MM.1S (cell line): ENCODE measurements at regions not wholly inside any gene's neighbourhood (a gene's known extent, or its start where the extent isn't known, plus 50 kb on each side); places are given as distances from the start of the nearest gene placed in this dataset.

Experiments
- EZH2 ChIP-seq: fragments of 300-600 bp; sonication (generic); optimal IDR thresholded peaks from 2 replicates; pipeline ENCODE3; 2017; ENCODE audit warnings: low read depth, mild to moderate bottlenecking, antibody characterized with exemption, low read length, mixed read lengths
- TF ChIP-seq, protein P1 (sequence below): fragments of 300-600 bp; sonication (generic); IDR thresholded peaks from 2 replicates; pipeline ENCODE4 v1.5.1; 2016; ENCODE audit warnings: antibody characterized with exemption, low read length, mixed read lengths

DNA sequence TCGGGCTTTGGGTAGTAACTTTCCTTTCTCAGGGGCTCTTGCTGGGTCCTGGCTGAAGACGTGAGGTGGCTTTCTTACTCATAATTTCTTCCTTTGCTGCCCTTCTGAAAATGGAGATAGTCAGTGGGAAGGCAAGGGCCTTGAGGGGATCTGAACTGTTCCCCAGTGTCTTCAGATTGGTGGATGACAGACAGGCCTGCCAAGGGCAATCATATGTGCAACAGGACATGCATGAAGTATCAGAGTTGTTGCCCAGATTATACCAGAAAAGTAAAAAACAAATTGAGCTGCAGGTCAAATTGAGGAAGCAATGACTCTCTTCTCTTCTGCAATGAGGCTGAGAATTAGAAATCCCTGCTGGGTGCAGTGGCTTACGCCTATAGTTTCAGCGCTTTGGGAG, 71.6 kb upstream of the PAX1 start:
- TF ChIP-seq, protein P1, sequence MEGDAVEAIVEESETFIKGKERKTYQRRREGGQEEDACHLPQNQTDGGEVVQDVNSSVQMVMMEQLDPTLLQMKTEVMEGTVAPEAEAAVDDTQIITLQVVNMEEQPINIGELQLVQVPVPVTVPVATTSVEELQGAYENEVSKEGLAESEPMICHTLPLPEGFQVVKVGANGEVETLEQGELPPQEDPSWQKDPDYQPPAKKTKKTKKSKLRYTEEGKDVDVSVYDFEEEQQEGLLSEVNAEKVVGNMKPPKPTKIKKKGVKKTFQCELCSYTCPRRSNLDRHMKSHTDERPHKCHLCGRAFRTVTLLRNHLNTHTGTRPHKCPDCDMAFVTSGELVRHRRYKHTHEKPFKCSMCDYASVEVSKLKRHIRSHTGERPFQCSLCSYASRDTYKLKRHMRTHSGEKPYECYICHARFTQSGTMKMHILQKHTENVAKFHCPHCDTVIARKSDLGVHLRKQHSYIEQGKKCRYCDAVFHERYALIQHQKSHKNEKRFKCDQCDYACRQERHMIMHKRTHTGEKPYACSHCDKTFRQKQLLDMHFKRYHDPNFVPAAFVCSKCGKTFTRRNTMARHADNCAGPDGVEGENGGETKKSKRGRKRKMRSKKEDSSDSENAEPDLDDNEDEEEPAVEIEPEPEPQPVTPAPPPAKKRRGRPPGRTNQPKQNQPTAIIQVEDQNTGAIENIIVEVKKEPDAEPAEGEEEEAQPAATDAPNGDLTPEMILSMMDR = no peak
- no peak for TF ChIP-seq EZH2
